Keratinocyte (primary cell): ENCODE measurements at regions not wholly inside any gene's neighbourhood (a gene's known extent, or its start where the extent isn't known, plus 50 kb on each side); places are given as distances from the start of the nearest gene placed in this dataset.

Experiments
- CTCF ChIP-seq, 3 experiments: IDR thresholded peaks in 1 of 3; conservative IDR thresholded peaks in 1 of 3; optimal IDR thresholded peaks in 1 of 3; 2 replicates in 2 of 3; 3 replicates in 1 of 3; pipeline versions ENCODE3 to v1.5.1; 2011; ENCODE audit warnings: low read length in 3 of 3, mild to moderate bottlenecking in 3 of 3, moderate library complexity in 2 of 3, control low read depth in 1 of 3, inconsistent platforms in 1 of 3; ENCODE audit not compliant: insufficient read depth in 2 of 3; ENCODE audit errors: extremely low read depth in 1 of 3
- EZH2 ChIP-seq: IDR thresholded peaks from one replicate; pipeline ENCODE4 v1.6.1; 2012; ENCODE audit warnings: inconsistent platforms, mild to moderate bottlenecking, low read length, moderate library complexity

- TF ChIP-seq EZH2 = no peak
- TF ChIP-seq CTCF (optimal IDR thresholded peaks at IDR 0.05 in 1 of 3, IDR thresholded peaks at IDR 0.05 in 1 of 3, conservative IDR thresholded peaks at IDR 0.05 in 1 of 3; ENCODE audit: extremely low read depth in 1 of 3, insufficient read depth in 2 of 3, low read length in 3 of 3) = no peak
Measured at GRCh38 chr5:97797994-97798451, 615.0 kb upstream of the RIOK2 start.
